HCT116 (cell line): ENCODE measurements at regions not wholly inside any gene's neighbourhood (a gene's known extent, or its start where the extent isn't known, plus 50 kb on each side); places are given as distances from the start of the nearest gene placed in this dataset.

Experiments used
- ATAC-seq: fragments of 200-7000 bp; cut with Tn5 transposase; 2 replicates; pipeline ENCODE4 v1.9.1; 2020; ENCODE audit warnings: mild to moderate bottlenecking, moderate library complexity
- BruUV-seq: library from RNA; stranded (reverse); fragments of 400-500 nt; replicated peaks from 2 replicates; lab custom pipeline; 2021; lab: Mats Ljungman, UMichigan
- CTCF ChIA-PET: fragments of 300-600 bp; sonication (Branson Sonifier 250); formaldehyde crosslinking; loops from one replicate; lab custom pipeline; 2021; ENCODE audit warnings: antibody characterized with exemption; lab: Charles Lee
- POLR2A ChIA-PET: fragments of 300-600, 350-600 bp; sonication (Branson Sonifier 250); formaldehyde crosslinking; loops from one replicate; lab custom pipeline; 2021; ENCODE audit warnings: antibody characterized with exemption; lab: Charles Lee
- RAD21 ChIA-PET, 2 experiments: fragments of 300-600 bp; sonication (Branson Sonifier 250); formaldehyde crosslinking; loops; one replicate each; lab custom pipeline; 2023; ENCODE audit warnings: low total read pairs in 2 of 2; ENCODE audit not compliant: uncharacterized antibody in 2 of 2, unreplicated experiment in 2 of 2, low non-redundant PET in 1 of 2; lab: Charles Lee
- DNase-seq: peaks from one replicate; pipeline ENCODE4 v3.0.0-alpha.2; 2010; ENCODE audit warnings: low read depth, low spot score
- H2AFZ ChIP-seq: fragments of 200-600 bp; shearing (Covaris generic), sonication (generic); 2 replicates; pipeline ENCODE4 v1.6.1; 2017; ENCODE audit warnings: low read depth, mixed run types, mixed read lengths, antibody characterized with exemption, low read length; ENCODE audit not compliant: poor library complexity, severe bottlenecking
- H3K27ac ChIP-seq: 2 replicates; pipeline ENCODE4 v1.5.1; 2012; ENCODE audit warnings: low read depth, low read length
- H3K27me3 ChIP-seq: fragments of 200-600 bp; sonication (generic); 2 replicates; pipeline ENCODE4 v1.6.1; 2016; ENCODE audit warnings: mixed run types, low read length, mixed read lengths; ENCODE audit not compliant: insufficient read depth
- H3K36me3 ChIP-seq, 2 experiments: fragments of 200-500 bp in 1 of 2; fragments of 200-600 bp in 1 of 2; sonication (Bioruptor generic) in 1 of 2; sonication (generic) in 1 of 2; 2 replicates each; pipeline versions ENCODE4 v1.5.1 to v1.6.1; 2014 to 2016; ENCODE audit warnings: low read length in 2 of 2, inconsistent platforms in 1 of 2, mixed read lengths in 1 of 2, mixed run types in 1 of 2; ENCODE audit not compliant: insufficient read depth in 2 of 2, control insufficient read depth in 1 of 2
- H3K4me1 ChIP-seq, 2 experiments: fragments of 200-600 bp in 1 of 2; sonication (generic) in 1 of 2; 2 replicates each; pipeline versions ENCODE4 v1.5.1 to v1.6.1; 2012 to 2017; ENCODE audit warnings: low read length in 2 of 2, inconsistent platforms in 1 of 2, mild to moderate bottlenecking in 1 of 2, mixed read lengths in 1 of 2, mixed run types in 1 of 2, moderate library complexity in 1 of 2; ENCODE audit not compliant: insufficient read depth in 2 of 2, control insufficient read depth in 1 of 2
- H3K4me2 ChIP-seq: fragments of 200-600 bp; sonication (generic); 2 replicates; pipeline ENCODE4 v1.6.1; 2017; ENCODE audit warnings: mixed run types, low read length, mixed read lengths
- H3K4me3 ChIP-seq, 2 experiments: fragments of 200-600 bp in 1 of 2; sonication (generic) in 1 of 2; replicated peaks in 1 of 2; 2 replicates each; pipeline ENCODE4 v1.5.1; 2011 to 2016; ENCODE audit warnings: low read length in 2 of 2, control low read depth in 1 of 2, low read depth in 1 of 2, mild to moderate bottlenecking in 1 of 2, mixed read lengths in 1 of 2, mixed run types in 1 of 2
- H3K79me2 ChIP-seq: fragments of 200-600 bp; sonication (generic); 2 replicates; pipeline ENCODE4 v1.6.1; 2017; ENCODE audit warnings: mild to moderate bottlenecking, mixed run types, low read length, moderate library complexity, mixed read lengths; ENCODE audit not compliant: insufficient read depth
- H3K9ac ChIP-seq: fragments of 200-600 bp; sonication (generic); 2 replicates; pipeline ENCODE4 v1.6.1; 2016; ENCODE audit warnings: low read length, mixed read lengths
- H3K9me2 ChIP-seq: fragments of 200-600 bp; sonication (generic), shearing (Covaris generic); 2 replicates; pipeline ENCODE4 v1.6.1; 2017; ENCODE audit warnings: mixed run types, mild to moderate bottlenecking, moderate library complexity; ENCODE audit not compliant: insufficient read depth
- H3K9me3 ChIP-seq, 2 experiments: fragments of 200-500 bp in 1 of 2; fragments of 200-600 bp in 1 of 2; sonication (Bioruptor generic) in 1 of 2; sonication (generic) in 1 of 2; 2 replicates each; pipeline ENCODE4 v1.6.1; 2014 to 2017; ENCODE audit warnings: low read length in 2 of 2, mixed read lengths in 2 of 2, inconsistent platforms in 1 of 2, low read depth in 1 of 2, mild to moderate bottlenecking in 1 of 2, mixed run types in 1 of 2, moderate library complexity in 1 of 2; ENCODE audit not compliant: control insufficient read depth in 1 of 2, insufficient read depth in 1 of 2
- H4K20me1 ChIP-seq: fragments of 200-600 bp; sonication (generic), shearing (Covaris generic); 2 replicates; pipeline ENCODE4 v1.6.1; 2017; ENCODE audit warnings: mixed run types, mild to moderate bottlenecking, moderate library complexity; ENCODE audit not compliant: insufficient read depth
- CBX3 ChIP-seq: IDR thresholded peaks from 2 replicates; pipeline ENCODE4 v1.6.1; 2012; ENCODE audit warnings: low read depth
- CTCF ChIP-seq, 3 experiments: fragments of 200-600 bp in 1 of 3; sonication (generic) in 1 of 3; IDR thresholded peaks in 2 of 3; conservative IDR thresholded peaks in 1 of 3; 2 replicates each; pipeline ENCODE4 v1.5.1; 2012 to 2017; ENCODE audit warnings: low read depth in 2 of 3, low read length in 2 of 3, antibody characterized with exemption in 1 of 3, borderline replicate concordance in 1 of 3, control low read depth in 1 of 3, mild to moderate bottlenecking in 1 of 3, mixed read lengths in 1 of 3, mixed run types in 1 of 3, moderate library complexity in 1 of 3; ENCODE audit not compliant: insufficient read depth in 1 of 3
- FOSL1 ChIP-seq: IDR thresholded peaks from 2 replicates; pipeline ENCODE4 v1.6.1; 2012; ENCODE audit warnings: low read depth
- JUND ChIP-seq: IDR thresholded peaks from 2 replicates; pipeline ENCODE4 v1.6.1; 2012
- POLR2A ChIP-seq: IDR thresholded peaks from 2 replicates; pipeline ENCODE4 v1.7.0; 2011; ENCODE audit warnings: borderline replicate concordance; ENCODE audit not compliant: insufficient read depth, insufficient read length; ENCODE audit errors: extremely low read depth
- RAD21 ChIP-seq: IDR thresholded peaks from 2 replicates; pipeline ENCODE4 v1.6.1; 2012; ENCODE audit warnings: low read depth, mild to moderate bottlenecking
- SIN3A ChIP-seq: IDR thresholded peaks from 2 replicates; pipeline ENCODE4 v1.6.1; 2012; ENCODE audit warnings: low read depth
- TCF7L2 ChIP-seq: IDR thresholded peaks from 2 replicates; pipeline ENCODE4 v1.7.0; 2011; ENCODE audit warnings: borderline replicate concordance, inconsistent platforms; ENCODE audit not compliant: insufficient read depth, insufficient read length; ENCODE audit errors: extremely low read depth
- YY1 ChIP-seq: IDR thresholded peaks from 2 replicates; pipeline ENCODE4 v1.6.1; 2011; ENCODE audit warnings: low read length, low read depth, moderate library complexity, mild to moderate bottlenecking; ENCODE audit not compliant: insufficient replicate concordance; ENCODE audit errors: extremely low read depth
- ZBTB33 ChIP-seq: IDR thresholded peaks from 2 replicates; pipeline ENCODE4 v1.6.1; 2011; ENCODE audit warnings: mild to moderate bottlenecking, low read length, moderate library complexity; ENCODE audit not compliant: insufficient replicate concordance; ENCODE audit errors: extremely low read depth
- ZNF274 ChIP-seq: fragments of 200-500 bp; sonication (Bioruptor generic); IDR thresholded peaks from 2 replicates; pipeline ENCODE4 v1.6.1; 2014; ENCODE audit warnings: mild to moderate bottlenecking, low read depth, low read length, inconsistent platforms
- intact Hi-C: fragments of 100-400 bp; cut with micrococcal nuclease; formaldehyde crosslinking; loops from 2 replicates; pipeline ENCODE4 v1.10.0; 2022
- TF ChIP-seq, protein P1 (sequence below): IDR thresholded peaks from 2 replicates; pipeline ENCODE4 v1.6.1; 2012; ENCODE audit warnings: low read depth

- DNase-seq, result no peak
- no peak overlapping the region for H3K9ac ChIP-seq
- no TSS peak for BruUV-seq
- peaks cover 18% of the 10 kb centered on the region; the same call in 1 of the 2 replicates for H3K27me3 ChIP-seq
- POLR2A ChIA-PET, result no interaction called here
- TF ChIP-seq JUND, result no peak
- TF ChIP-seq YY1, result no peak
- no peak for TF ChIP-seq CBX3
- TF ChIP-seq, protein P1, sequence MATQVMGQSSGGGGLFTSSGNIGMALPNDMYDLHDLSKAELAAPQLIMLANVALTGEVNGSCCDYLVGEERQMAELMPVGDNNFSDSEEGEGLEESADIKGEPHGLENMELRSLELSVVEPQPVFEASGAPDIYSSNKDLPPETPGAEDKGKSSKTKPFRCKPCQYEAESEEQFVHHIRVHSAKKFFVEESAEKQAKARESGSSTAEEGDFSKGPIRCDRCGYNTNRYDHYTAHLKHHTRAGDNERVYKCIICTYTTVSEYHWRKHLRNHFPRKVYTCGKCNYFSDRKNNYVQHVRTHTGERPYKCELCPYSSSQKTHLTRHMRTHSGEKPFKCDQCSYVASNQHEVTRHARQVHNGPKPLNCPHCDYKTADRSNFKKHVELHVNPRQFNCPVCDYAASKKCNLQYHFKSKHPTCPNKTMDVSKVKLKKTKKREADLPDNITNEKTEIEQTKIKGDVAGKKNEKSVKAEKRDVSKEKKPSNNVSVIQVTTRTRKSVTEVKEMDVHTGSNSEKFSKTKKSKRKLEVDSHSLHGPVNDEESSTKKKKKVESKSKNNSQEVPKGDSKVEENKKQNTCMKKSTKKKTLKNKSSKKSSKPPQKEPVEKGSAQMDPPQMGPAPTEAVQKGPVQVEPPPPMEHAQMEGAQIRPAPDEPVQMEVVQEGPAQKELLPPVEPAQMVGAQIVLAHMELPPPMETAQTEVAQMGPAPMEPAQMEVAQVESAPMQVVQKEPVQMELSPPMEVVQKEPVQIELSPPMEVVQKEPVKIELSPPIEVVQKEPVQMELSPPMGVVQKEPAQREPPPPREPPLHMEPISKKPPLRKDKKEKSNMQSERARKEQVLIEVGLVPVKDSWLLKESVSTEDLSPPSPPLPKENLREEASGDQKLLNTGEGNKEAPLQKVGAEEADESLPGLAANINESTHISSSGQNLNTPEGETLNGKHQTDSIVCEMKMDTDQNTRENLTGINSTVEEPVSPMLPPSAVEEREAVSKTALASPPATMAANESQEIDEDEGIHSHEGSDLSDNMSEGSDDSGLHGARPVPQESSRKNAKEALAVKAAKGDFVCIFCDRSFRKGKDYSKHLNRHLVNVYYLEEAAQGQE, result no peak
- no peak for TF ChIP-seq TCF7L2
- TF ChIP-seq RAD21, result no peak
- TF ChIP-seq FOSL1, result no peak
- TF ChIP-seq ZBTB33, result no peak
- TF ChIP-seq CTCF (IDR thresholded peaks at IDR 0.05 in 2 of 3, conservative IDR thresholded peaks at IDR 0.05 in 1 of 3; ENCODE audit: borderline replicate concordance in 1 of 3, insufficient read depth in 1 of 3, low read depth in 2 of 3, low read length in 2 of 3), result no peak
- no peak for TF ChIP-seq SIN3A
- no peak for TF ChIP-seq ZNF274
- no peak for TF ChIP-seq POLR2A
- TF ChIP-seq, all 23 proteins: peak for 0
- H3K79me2 ChIP-seq, result no peaks in the 10 kb centered on the region
- no peak overlapping the region for H3K4me2 ChIP-seq
- no peaks in the 10 kb centered on the region for H3K36me3 ChIP-seq
- no peak for ATAC-seq
- intact Hi-C loops, result no loop called here
- H4K20me1 ChIP-seq, result no peaks in the 10 kb centered on the region
- H3K27ac ChIP-seq, result no peak overlapping the region
- H3K9me2 ChIP-seq, result no peaks in the 10 kb centered on the region
- no peaks in the 10 kb centered on the region for H3K4me1 ChIP-seq
- H3K4me3 ChIP-seq, result no peak overlapping the region
- no peak overlapping the region for H2AFZ ChIP-seq
- ChIA-PET RAD21 (no interaction called here), CTCF (no interaction called here)
- H3K9me3 ChIP-seq, result no peaks in the 10 kb centered on the region
Measured at GRCh38 chr10:85188770-85189484, 860.5 kb downstream of the CCSER2 start.
